Ovary (tissue), 7 donors: ENCODE measurements at regions not wholly inside any gene's neighbourhood (a gene's known extent, or its start where the extent isn't known, plus 50 kb on each side); places are given as distances from the start of the nearest gene placed in this dataset.

Source experiments
- DNase-seq, 5 donors: peaks; one replicate each; pipeline ENCODE4 v3.0.0-alpha.2; 2019 to 2020
- H3K27ac ChIP-seq, 2 donors: fragments of 200-600 bp; one replicate each; pipeline versions ENCODE4 v1.5.1 to v1.8.0; 2019 to 2022
- H3K27me3 ChIP-seq: fragments of 200-600 bp; one replicate; pipeline ENCODE4 v1.8.0; 2022
- H3K36me3 ChIP-seq: fragments of 200-600 bp; sonication (generic); one replicate; pipeline ENCODE4 v1.5.1; 2019
- H3K4me1 ChIP-seq: one replicate; pipeline ENCODE4 v1.8.1; 2013; ENCODE audit warnings: mild to moderate bottlenecking, moderate library complexity; ENCODE audit not compliant: insufficient read depth
- H3K4me3 ChIP-seq: fragments of 200-600 bp; sonication (generic); one replicate; pipeline ENCODE4 v1.5.1; 2017
- H3K9me3 ChIP-seq, 2 donors: fragments of 200-600 bp in 1 of 2; sonication (generic) in 1 of 2; one replicate each; pipeline versions ENCODE4 v1.5.1 to v1.8.1; 2013 to 2019; ENCODE audit warnings: mild to moderate bottlenecking in 1 of 2, moderate library complexity in 1 of 2
- EP300 ChIP-seq: sonication (generic); formaldehyde crosslinking; IDR thresholded peaks from one replicate; pipeline ENCODE4 v1.6.1; 2017; ENCODE audit warnings: antibody characterized with exemption
- POLR2A ChIP-seq: fragments of 450-650 bp; IDR thresholded peaks from one replicate; pipeline ENCODE4 v1.6.1; 2017; ENCODE audit warnings: antibody characterized with exemption, mild to moderate bottlenecking, moderate library complexity
- WGBS, 3 donors: extraction: QIAGEN DNeasy Blood & Tissue Kit in 1 of 3; methylation state at CpG; one replicate each; pipeline versions ENCODE4 v1.1.5 to v1.1.7; 2013 to 2017; 5-methylcytosine and 5-hydroxymethylcytosine counted together
- intact Hi-C, 4 donors: fragments of 100-400 bp; cut with DNase I; formaldehyde crosslinking; loops; one replicate each; pipeline versions ENCODE4 v1.11.0 to v1.15.1; 2022 to 2023
- TF ChIP-seq, protein P1 (sequence below), 3 donors: fragments of 450-650 bp in 2 of 3; fragments of 200-600 bp in 1 of 3; IDR thresholded peaks; one replicate each; pipeline versions ENCODE4 v1.5.1 to v1.8.0; 2016 to 2022; ENCODE audit warnings: antibody characterized with exemption in 3 of 3, mild to moderate bottlenecking in 1 of 3
- donor health status: DM: no; HTN: no; CAD: no; lungs with moderate emphysema.
- donor health status: DM: no; HTN: no; CAD: no.
- donor health status: Bipolar disorder and iron deficiency.
- donor health status: DM: no; HTN: no; CAD: no.
- donor health status: DM: yes; HTN: yes; CAD: no.

DNA sequence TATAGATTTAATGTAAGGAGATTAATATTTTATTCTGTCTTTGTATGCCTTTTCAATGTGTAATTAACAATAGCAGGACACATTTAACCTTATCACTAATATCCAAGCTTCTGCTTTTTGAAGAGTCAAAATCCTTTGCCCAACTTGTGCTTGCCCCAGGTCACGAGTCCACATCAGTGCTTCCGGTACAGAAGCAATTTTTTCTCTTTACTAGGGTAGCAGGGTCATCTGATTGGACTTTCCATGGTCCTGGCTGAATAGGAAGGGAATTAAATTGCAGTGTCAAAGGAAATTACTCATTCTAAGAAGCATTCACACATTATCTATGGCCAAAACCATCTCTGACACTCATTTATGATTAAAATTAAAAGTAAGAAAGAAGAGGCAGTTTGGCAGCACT lies 460.5 kb upstream of the ADGRL2 start:
- no peaks in the 10 kb centered on the region for H3K9me3 ChIP-seq
- DNase-seq = no peak
- no peaks in the 10 kb centered on the region for H3K36me3 ChIP-seq
- H3K27me3 ChIP-seq = no peaks in the 10 kb centered on the region
- no peak overlapping the region for H3K4me3 ChIP-seq
- no peak for TF ChIP-seq EP300
- no peak for TF ChIP-seq POLR2A
- TF ChIP-seq, protein P1, sequence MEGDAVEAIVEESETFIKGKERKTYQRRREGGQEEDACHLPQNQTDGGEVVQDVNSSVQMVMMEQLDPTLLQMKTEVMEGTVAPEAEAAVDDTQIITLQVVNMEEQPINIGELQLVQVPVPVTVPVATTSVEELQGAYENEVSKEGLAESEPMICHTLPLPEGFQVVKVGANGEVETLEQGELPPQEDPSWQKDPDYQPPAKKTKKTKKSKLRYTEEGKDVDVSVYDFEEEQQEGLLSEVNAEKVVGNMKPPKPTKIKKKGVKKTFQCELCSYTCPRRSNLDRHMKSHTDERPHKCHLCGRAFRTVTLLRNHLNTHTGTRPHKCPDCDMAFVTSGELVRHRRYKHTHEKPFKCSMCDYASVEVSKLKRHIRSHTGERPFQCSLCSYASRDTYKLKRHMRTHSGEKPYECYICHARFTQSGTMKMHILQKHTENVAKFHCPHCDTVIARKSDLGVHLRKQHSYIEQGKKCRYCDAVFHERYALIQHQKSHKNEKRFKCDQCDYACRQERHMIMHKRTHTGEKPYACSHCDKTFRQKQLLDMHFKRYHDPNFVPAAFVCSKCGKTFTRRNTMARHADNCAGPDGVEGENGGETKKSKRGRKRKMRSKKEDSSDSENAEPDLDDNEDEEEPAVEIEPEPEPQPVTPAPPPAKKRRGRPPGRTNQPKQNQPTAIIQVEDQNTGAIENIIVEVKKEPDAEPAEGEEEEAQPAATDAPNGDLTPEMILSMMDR (IDR thresholded peaks at IDR 0.05) = no peak
- intact Hi-C loops = no loop called here
- H3K27ac ChIP-seq = no peak overlapping the region
- WGBS, 3 donors = 63 to 78% (median 71%) methylated on average over 2 of the region's 2 CpGs
- H3K4me1 ChIP-seq = no peaks in the 10 kb centered on the region

DNA sequence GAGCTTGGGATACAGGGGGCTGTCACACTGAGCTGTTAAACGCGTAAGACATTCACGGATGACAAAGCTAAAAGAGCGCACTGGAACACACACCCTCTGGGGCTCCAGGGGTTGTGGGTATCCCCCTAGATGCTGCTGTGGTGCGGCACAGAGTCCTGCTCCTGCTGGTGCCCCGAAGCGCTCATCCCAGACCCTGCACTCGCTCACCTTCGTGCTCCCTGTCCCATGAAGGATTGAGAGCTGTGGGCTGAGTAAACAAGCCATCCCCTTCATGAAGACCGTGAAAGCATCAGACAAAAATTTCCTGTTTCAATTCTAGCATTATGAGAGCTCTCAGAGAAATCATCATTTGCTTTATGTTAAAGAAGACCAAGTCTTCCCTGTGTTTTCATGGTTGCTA lies 463.5 kb upstream of the ADGRL2 start:
- intact Hi-C loops = no loop called here
- no peak for DNase-seq
- Histone ChIP-seq H3K4me1 (no peaks in the 10 kb centered on the region), H3K36me3 (no peaks in the 10 kb centered on the region), H3K27me3 (no peaks in the 10 kb centered on the region), H3K27ac (no peak overlapping the region), H3K4me3 (no peak overlapping the region), H3K9me3 (no peaks in the 10 kb centered on the region)
- 96 to 98% (median 97%) methylated on average over 10 of the region's 10 CpGs for WGBS, 3 donors
- no peak for TF ChIP-seq EP300
- TF ChIP-seq, protein P1 (IDR thresholded peaks at IDR 0.05) = no peak
- no peak for TF ChIP-seq POLR2A

DNA sequence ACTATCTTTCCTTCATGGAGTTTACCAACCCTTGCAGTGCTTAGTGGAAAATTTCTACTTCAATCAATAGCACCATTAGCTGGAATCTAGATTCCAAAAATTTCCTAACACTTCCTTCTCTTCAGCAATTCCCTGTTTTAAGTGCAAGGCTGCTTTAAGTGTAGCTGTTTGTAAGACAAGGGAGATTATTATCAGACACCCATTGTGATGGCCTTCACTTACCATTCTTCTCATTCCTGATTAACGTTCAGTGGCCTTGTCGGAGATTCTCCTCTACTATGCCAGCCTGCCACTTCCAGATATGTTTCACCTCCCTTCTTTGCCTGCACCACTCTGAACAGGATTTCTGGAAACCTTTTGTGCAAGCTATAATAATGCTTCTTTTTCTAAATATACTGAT lies 464.9 kb upstream of the ADGRL2 start:
- no peak overlapping the region for H3K4me3 ChIP-seq
- H3K36me3 ChIP-seq = no peaks in the 10 kb centered on the region
- H3K27me3 ChIP-seq = no peaks in the 10 kb centered on the region
- H3K9me3 ChIP-seq = no peaks in the 10 kb centered on the region
- intact Hi-C loops = no loop called here
- no peak for DNase-seq
- TF ChIP-seq POLR2A (no peak), EP300 (no peak)
- TF ChIP-seq, protein P1 (IDR thresholded peaks at IDR 0.05) = no peak
- H3K4me1 ChIP-seq = no peaks in the 10 kb centered on the region
- WGBS, 3 donors = 66 to 81% (median 75%) methylated on average over 2 of the region's 2 CpGs
- H3K27ac ChIP-seq = no peak overlapping the region

DNA sequence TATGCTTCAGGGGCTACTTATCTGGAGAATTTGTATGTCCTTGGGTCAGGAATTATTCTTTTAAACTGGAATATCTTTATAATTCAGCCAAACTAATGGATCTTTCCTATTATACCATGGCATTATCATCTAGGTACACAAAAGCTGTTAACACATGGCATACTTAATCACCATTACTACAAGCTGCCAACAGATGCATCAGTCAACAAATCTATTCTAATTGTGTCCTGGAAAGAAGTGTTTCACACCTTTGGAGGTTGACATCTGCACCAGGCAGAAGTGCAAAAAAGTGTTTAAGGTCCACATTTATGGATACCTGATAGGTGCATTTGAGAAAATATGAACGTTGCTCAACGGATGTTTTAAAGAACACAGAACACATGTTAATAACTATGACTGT lies 470.2 kb upstream of the ADGRL2 start:
- TF ChIP-seq EP300 = no peak
- TF ChIP-seq, protein P1 (IDR thresholded peaks at IDR 0.05) = no peak
- no peak for TF ChIP-seq POLR2A
- H3K36me3 ChIP-seq = no peaks in the 10 kb centered on the region
- 24 to 81% (median 72%) methylated on average over 2 of the region's 2 CpGs for WGBS, 3 donors

DNA sequence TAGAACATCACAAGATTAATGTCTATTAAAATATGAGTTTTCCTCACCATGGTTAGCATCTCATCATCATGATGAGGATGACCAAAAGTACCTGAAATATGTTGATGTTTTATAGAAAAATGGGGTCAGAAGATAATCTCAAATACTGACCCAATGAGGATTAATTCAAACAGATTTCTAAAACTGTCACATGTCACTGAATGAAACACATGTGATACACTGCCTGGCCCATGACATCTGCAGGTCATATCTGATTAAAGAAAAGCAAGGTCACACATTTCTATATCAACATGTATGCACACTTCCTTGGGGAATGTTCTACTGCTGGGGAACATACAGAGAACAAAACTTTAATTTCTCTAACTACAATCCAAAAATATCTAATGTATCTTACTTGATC lies 470.6 kb upstream of the ADGRL2 start:
- no peaks in the 10 kb centered on the region for H3K4me1 ChIP-seq
- H3K27me3 ChIP-seq = no peaks in the 10 kb centered on the region
- H3K4me3 ChIP-seq = no peak overlapping the region
- intact Hi-C loops = no loop called here
- no peak overlapping the region for H3K27ac ChIP-seq
- H3K36me3 ChIP-seq = no peaks in the 10 kb centered on the region
- TF ChIP-seq EP300 (no peak), POLR2A (no peak)
- TF ChIP-seq, protein P1 (IDR thresholded peaks at IDR 0.05) = no peak
- no peak for DNase-seq
- no peaks in the 10 kb centered on the region for H3K9me3 ChIP-seq

More for the DNA sequence above, 470.2 kb upstream of the ADGRL2 start:
- no peak overlapping the region for H3K4me3 ChIP-seq
- H3K27me3 ChIP-seq = no peaks in the 10 kb centered on the region
- no peaks in the 10 kb centered on the region for H3K9me3 ChIP-seq
- no peak overlapping the region for H3K27ac ChIP-seq
- intact Hi-C loops = no loop called here
- no peaks in the 10 kb centered on the region for H3K4me1 ChIP-seq
- no peak for DNase-seq
